ENCODE measurements at regions not wholly inside any gene's neighbourhood (a gene's known extent, or its start where the extent isn't known, plus 50 kb on each side); places are given as distances from the start of the nearest gene placed in this dataset.

DNA sequence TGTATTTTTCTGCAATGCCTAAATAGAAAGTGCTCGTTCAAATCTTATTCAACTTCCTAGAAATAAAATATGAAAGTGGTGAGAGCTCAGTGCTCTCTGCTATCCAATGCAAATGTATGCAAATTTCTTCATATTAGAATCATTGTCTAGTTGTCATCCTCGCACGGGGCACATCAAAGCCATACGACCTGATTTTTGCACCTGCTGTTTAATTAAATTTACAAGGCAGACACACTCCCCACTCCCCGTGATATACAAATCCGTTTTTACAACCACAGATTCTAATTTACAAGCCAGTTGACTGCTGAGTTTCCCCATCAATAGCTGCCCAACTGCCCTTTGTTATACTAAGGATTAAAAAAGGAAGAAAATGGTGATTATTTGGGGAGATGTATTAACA lies 284.6 kb downstream of the RNF144A start:
- TF ChIP-seq, protein P1, sequence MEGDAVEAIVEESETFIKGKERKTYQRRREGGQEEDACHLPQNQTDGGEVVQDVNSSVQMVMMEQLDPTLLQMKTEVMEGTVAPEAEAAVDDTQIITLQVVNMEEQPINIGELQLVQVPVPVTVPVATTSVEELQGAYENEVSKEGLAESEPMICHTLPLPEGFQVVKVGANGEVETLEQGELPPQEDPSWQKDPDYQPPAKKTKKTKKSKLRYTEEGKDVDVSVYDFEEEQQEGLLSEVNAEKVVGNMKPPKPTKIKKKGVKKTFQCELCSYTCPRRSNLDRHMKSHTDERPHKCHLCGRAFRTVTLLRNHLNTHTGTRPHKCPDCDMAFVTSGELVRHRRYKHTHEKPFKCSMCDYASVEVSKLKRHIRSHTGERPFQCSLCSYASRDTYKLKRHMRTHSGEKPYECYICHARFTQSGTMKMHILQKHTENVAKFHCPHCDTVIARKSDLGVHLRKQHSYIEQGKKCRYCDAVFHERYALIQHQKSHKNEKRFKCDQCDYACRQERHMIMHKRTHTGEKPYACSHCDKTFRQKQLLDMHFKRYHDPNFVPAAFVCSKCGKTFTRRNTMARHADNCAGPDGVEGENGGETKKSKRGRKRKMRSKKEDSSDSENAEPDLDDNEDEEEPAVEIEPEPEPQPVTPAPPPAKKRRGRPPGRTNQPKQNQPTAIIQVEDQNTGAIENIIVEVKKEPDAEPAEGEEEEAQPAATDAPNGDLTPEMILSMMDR (conservative IDR thresholded peaks at IDR 0.05; ENCODE audit: low read length), result no peak
- no peak for TF ChIP-seq EZH2phosphoT487 (IDR thresholded peaks at IDR 0.05; ENCODE audit: borderline replicate concordance)

All from Loucy (cell line).